Activated CD4-positive, alpha-beta T cell treated with anti-CD3 and anti-CD28 coated beads, Interleukin-2, amount 10 ng/mL, durations not matched to agents 24 days and 14 days (primary cell): ENCODE measurements at regions not wholly inside any gene's neighbourhood (a gene's known extent, or its start where the extent isn't known, plus 50 kb on each side); places are given as distances from the start of the nearest gene placed in this dataset.

Experiments used
- DNase-seq: peaks from one replicate; pipeline ENCODE4 v3.0.0; 2022
- H3K27ac Mint-ChIP-seq: one replicate; pipeline ENCODE4 v1.8.0; 2022; ENCODE audit warnings: mild to moderate bottlenecking, mixed read lengths
- H3K27me3 Mint-ChIP-seq: one replicate; pipeline ENCODE4 v1.8.0; 2022; ENCODE audit warnings: mixed read lengths
- H3K36me3 Mint-ChIP-seq: one replicate; pipeline ENCODE4 v1.8.0; 2022; ENCODE audit warnings: low read depth, mild to moderate bottlenecking, mixed read lengths
- H3K4me1 Mint-ChIP-seq: one replicate; pipeline ENCODE4 v1.8.0; 2021; ENCODE audit warnings: mixed read lengths
- H3K4me3 Mint-ChIP-seq: one replicate; pipeline ENCODE4 v1.8.0; 2022; ENCODE audit warnings: mild to moderate bottlenecking, moderate library complexity, mixed read lengths
- H3K9me3 Mint-ChIP-seq: one replicate; pipeline ENCODE4 v1.8.0; 2021; ENCODE audit warnings: mixed read lengths
- intact Hi-C: fragments of 100-400 bp; cut with micrococcal nuclease; formaldehyde crosslinking; loops from one replicate; pipeline ENCODE4 v1.15.1; 2023

DNA sequence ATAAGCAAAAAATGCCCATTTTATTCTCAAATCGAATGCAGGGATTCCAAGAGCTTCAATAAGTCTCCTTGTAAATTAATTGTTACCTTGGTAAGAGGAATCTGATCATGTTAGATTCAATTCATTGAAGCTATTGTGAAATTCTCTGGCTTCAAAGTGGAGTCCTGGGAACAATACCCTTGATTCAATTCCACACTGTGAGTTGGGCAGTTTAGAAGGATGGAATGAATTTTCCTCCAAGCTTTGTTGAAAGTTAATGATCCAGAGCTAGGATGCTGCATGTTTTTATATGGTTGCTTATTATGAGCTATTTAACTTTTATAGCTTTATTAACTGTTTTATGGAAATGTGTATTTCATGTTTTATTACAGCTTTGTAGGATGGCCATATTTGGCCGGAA is 89.9 kb upstream of the IGF1 start:
- DNase-seq, result no peak
- no peak overlapping the region for H3K4me3 Mint-ChIP-seq
- no peaks in the 10 kb centered on the region for H3K9me3 Mint-ChIP-seq
- H3K27ac Mint-ChIP-seq, result no peak overlapping the region
- H3K27me3 Mint-ChIP-seq, result no peaks in the 10 kb centered on the region
- intact Hi-C loops, result no loop called here
- H3K36me3 Mint-ChIP-seq, result no peaks in the 10 kb centered on the region
- no peaks in the 10 kb centered on the region for H3K4me1 Mint-ChIP-seq

- intact Hi-C loops, result no loop called here
- no peaks in the 10 kb centered on the region for H3K36me3 Mint-ChIP-seq
- no peak overlapping the region for H3K4me3 Mint-ChIP-seq
- no peaks in the 10 kb centered on the region for H3K9me3 Mint-ChIP-seq
- H3K27me3 Mint-ChIP-seq, result no peaks in the 10 kb centered on the region
- H3K27ac Mint-ChIP-seq, result no peak overlapping the region
- DNase-seq, result no peak
- H3K4me1 Mint-ChIP-seq, result no peaks in the 10 kb centered on the region
These were observed 89.4 kb upstream of the IGF1 start for GRCh38 chr12:102569803-102570202.

DNA sequence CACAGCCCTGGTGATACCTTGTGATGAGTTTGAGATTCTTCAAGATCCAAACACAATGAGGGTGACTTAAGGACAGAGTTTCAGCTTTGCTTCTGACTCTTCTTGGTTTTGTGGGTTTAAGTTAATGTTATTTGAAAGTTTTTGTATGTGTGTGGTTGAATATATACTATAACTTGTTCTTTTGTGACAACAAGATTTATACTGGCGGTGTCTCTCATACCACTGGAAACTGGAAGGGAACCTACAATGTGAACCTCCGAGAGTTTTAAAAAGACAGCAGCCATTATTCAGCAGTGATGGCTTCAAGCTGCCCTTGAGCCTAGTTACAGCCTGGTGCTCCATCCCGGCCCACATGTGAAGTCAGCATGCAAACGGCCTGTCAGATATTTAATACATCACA is 87.9 kb upstream of the IGF1 start:
- Mint-ChIP-seq H3K9me3 (no peaks in the 10 kb centered on the region), H3K4me1 (no peaks in the 10 kb centered on the region)

DNA sequence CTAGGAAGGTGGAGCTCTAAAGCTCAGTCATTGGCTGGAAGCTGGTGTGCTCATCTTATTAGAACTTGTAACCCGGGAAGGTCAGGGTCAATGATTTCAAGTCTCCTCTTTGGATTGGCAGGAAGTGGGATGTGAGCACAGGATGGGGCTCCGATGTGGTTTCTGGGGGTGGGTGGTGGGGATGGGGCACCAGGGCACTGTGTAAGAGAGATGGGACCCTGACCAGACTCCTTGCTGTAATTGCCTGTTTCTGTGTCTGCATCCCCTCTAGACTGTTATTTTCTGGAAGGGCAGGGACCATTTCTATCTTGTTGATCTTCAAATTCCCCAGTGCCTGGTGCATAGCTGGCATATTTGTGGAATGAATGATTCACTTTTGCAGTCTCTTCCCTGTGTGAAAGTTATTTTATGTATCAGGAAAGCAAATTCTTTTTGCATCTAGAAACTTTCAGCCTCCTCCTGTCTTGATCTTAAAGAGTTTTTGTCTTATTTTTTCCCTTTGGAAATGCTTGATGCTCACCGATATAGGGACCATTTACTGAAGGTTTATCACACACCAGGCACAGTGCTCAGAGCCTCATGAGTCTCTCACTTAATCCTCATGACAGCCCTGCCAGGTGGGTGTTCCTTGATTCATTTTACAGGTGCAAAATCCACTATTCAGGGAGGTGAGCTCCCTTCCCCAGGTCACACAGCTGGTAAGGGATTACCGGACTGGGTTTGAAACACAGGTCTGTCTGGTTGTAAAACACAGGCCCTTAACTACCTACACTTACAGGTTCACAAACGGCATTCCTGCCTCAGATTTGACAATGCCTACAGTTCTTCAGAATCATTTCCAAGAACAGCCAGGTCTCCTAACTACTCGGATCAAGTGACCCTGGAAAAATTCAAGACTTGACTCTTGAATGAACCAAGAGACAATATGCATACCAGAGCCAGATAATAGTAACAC is 86.9 kb upstream of the IGF1 start:
- no peak overlapping the region for H3K27ac Mint-ChIP-seq
- no peaks in the 10 kb centered on the region for H3K4me1 Mint-ChIP-seq
- no peak for DNase-seq
- H3K9me3 Mint-ChIP-seq, result no peaks in the 10 kb centered on the region
- H3K27me3 Mint-ChIP-seq, result no peaks in the 10 kb centered on the region
- intact Hi-C loops, result no loop called here
- no peaks in the 10 kb centered on the region for H3K36me3 Mint-ChIP-seq
- no peak overlapping the region for H3K4me3 Mint-ChIP-seq

More for the DNA sequence above, 87.9 kb upstream of the IGF1 start:
- Mint-ChIP-seq H3K27me3 (no peaks in the 10 kb centered on the region), H3K4me3 (no peak overlapping the region), H3K27ac (no peak overlapping the region), H3K36me3 (no peaks in the 10 kb centered on the region)
- no peak for DNase-seq
- intact Hi-C loops, result no loop called here

GRCh38 chr12:102565555-102565954 is 85.2 kb upstream of the IGF1 start:
- Mint-ChIP-seq H3K4me1 (no peaks in the 10 kb centered on the region), H3K36me3 (no peaks in the 10 kb centered on the region), H3K27ac (no peak overlapping the region), H3K4me3 (no peak overlapping the region), H3K9me3 (no peaks in the 10 kb centered on the region), H3K27me3 (no peaks in the 10 kb centered on the region)
- intact Hi-C loops, result no loop called here
- no peak for DNase-seq

- Mint-ChIP-seq H3K4me1 (no peaks in the 10 kb centered on the region), H3K4me3 (no peak overlapping the region), H3K27me3 (no peaks in the 10 kb centered on the region), H3K36me3 (no peaks in the 10 kb centered on the region), H3K9me3 (no peaks in the 10 kb centered on the region), H3K27ac (no peak overlapping the region)
- intact Hi-C loops, result no loop called here
- DNase-seq, result no peak
These were observed 83.7 kb upstream of the IGF1 start for GRCh38 chr12:102564026-102564425.

- intact Hi-C loops, result no loop called here
- Mint-ChIP-seq H3K4me1 (no peaks in the 10 kb centered on the region), H3K4me3 (no peak overlapping the region), H3K9me3 (no peaks in the 10 kb centered on the region), H3K27ac (no peak overlapping the region), H3K36me3 (no peaks in the 10 kb centered on the region), H3K27me3 (no peaks in the 10 kb centered on the region)
- DNase-seq, result no peak
These were observed 82.6 kb upstream of the IGF1 start for GRCh38 chr12:102562836-102563425.

GRCh38 chr12:102551186-102551585 is 70.8 kb upstream of the IGF1 start:
- DNase-seq, result no peak
- H3K4me3 Mint-ChIP-seq, result no peak overlapping the region
- H3K36me3 Mint-ChIP-seq, result no peaks in the 10 kb centered on the region
- H3K27ac Mint-ChIP-seq, result no peak overlapping the region
- H3K4me1 Mint-ChIP-seq, result no peaks in the 10 kb centered on the region
- intact Hi-C loops, result no loop called here
- H3K9me3 Mint-ChIP-seq, result no peaks in the 10 kb centered on the region
- peaks cover 3% of the 10 kb centered on the region for H3K27me3 Mint-ChIP-seq

DNA sequence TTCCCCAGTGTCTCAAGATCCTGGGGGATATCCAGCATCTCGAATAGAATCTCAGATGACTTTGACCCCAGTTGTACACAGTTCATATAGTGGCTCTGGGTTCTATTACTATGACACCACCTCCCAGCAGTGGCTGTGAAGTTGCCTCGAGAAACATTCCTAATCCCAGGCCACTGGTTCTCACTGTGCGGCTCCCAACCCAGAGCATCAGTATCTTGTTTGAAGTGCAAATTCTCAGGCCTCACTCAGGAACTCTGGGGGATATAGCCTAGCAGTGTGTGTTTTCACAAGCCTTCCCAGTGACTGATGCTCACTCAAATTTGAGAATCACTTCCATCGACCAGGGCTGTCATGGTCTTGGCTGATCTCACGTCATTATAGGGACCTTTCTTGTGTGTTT is 69.3 kb upstream of the IGF1 start:
- Mint-ChIP-seq H3K4me1 (no peaks in the 10 kb centered on the region), H3K27me3 (peaks cover 3% of the 10 kb centered on the region), H3K9me3 (no peaks in the 10 kb centered on the region), H3K4me3 (no peak overlapping the region), H3K36me3 (no peaks in the 10 kb centered on the region), H3K27ac (no peak overlapping the region)
- intact Hi-C loops, result loop anchor here (10.0 kb wide), 1 partner anchor 455 kb away; no protein-coding TSS in a partner anchor
- DNase-seq, result no peak

- Mint-ChIP-seq H3K27me3 (peaks cover 3% of the 10 kb centered on the region), H3K4me3 (no peak overlapping the region), H3K27ac (no peak overlapping the region), H3K4me1 (no peaks in the 10 kb centered on the region), H3K36me3 (no peaks in the 10 kb centered on the region), H3K9me3 (no peaks in the 10 kb centered on the region)
- intact Hi-C loops, result loop anchor here (10.0 kb wide), 1 partner anchor 454 kb away; no protein-coding TSS in a partner anchor
- DNase-seq, result no peak
These were observed 68.2 kb upstream of the IGF1 start for GRCh38 chr12:102548543-102548942.

- Mint-ChIP-seq H3K9me3 (no peaks in the 10 kb centered on the region), H3K27ac (no peak overlapping the region), H3K27me3 (peaks cover 3% of the 10 kb centered on the region), H3K4me1 (no peaks in the 10 kb centered on the region), H3K36me3 (no peaks in the 10 kb centered on the region), H3K4me3 (no peak overlapping the region)
- intact Hi-C loops, result loop anchor here (10.0 kb wide), 1 partner anchor 449 kb away; no protein-coding TSS in a partner anchor
- no peak for DNase-seq
These were observed 63.4 kb upstream of the IGF1 start for GRCh38 chr12:102543494-102544485.

GRCh38 chr12:102542816-102543440 is 62.6 kb upstream of the IGF1 start:
- Mint-ChIP-seq H3K27me3 (peaks cover 3% of the 10 kb centered on the region), H3K4me1 (no peaks in the 10 kb centered on the region), H3K9me3 (no peaks in the 10 kb centered on the region), H3K4me3 (no peak overlapping the region), H3K27ac (no peak overlapping the region), H3K36me3 (no peaks in the 10 kb centered on the region)
- intact Hi-C loops, result loop anchor here (10.0 kb wide), 1 partner anchor 448 kb away; no protein-coding TSS in a partner anchor
- DNase-seq, result no peak

DNA sequence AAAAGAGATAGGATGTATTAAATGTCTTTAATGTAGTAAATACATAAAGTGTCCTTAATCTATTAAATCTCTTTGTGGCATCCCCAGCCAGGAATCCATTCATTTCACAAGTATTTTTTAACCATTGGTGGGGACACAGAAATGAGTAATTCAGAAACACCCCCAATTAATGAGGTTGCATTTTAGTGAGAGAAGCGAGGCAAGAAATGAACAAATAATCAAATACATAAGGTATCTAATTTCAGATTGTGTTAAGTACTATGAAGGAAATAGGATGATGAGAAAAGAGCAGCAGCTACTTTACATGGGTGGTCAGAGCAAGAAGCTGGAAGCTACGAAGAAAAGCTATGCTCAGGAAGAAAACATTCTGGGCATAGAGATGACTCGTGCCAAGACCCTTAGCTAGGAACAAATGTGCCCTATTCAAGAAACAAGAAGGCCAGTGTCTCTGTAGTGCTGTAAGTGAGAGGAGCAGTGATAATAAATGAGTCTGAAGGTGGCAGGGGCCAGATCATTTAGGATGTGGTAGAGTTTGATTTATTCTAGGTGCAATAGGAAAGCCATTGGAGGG is 60.5 kb upstream of the IGF1 start:
- no peak overlapping the region for H3K27ac Mint-ChIP-seq
- intact Hi-C loops, result loop anchor here (10.0 kb wide), 1 partner anchor 446 kb away; no protein-coding TSS in a partner anchor
- H3K4me3 Mint-ChIP-seq, result no peak overlapping the region
- no peak for DNase-seq
- no peaks in the 10 kb centered on the region for H3K36me3 Mint-ChIP-seq
- H3K4me1 Mint-ChIP-seq, result no peaks in the 10 kb centered on the region
- H3K27me3 Mint-ChIP-seq, result no peaks in the 10 kb centered on the region
- no peaks in the 10 kb centered on the region for H3K9me3 Mint-ChIP-seq
